ENCODE measurements at regions not wholly inside any gene's neighbourhood (a gene's known extent, or its start where the extent isn't known, plus 50 kb on each side); places are given as distances from the start of the nearest gene placed in this dataset.

GRCh38 chr16:73670836-73671820, 623.2 kb upstream of the ZFHX3 start:
- no peaks in the 10 kb centered on the region for H3K4me1 ChIP-seq
- H3K27ac ChIP-seq, result no peak overlapping the region
- in situ Hi-C loops (cut with MboI; ENCODE audit: low pct_ligation_motif_present in 1 of 4, low pct_unique_long_range_greater_than_20kb in 1 of 4, low sequenced_read_pairs in 3 of 4), result no loop called here
- DNase-seq, result no peak
- H3K27me3 ChIP-seq, result peaks cover 8% of the 10 kb centered on the region
- TF ChIP-seq EP300 (IDR thresholded peaks at IDR 0.05; ENCODE audit: low read depth) (no peak), CTCF (IDR thresholded peaks at IDR 0.05) (no peak), POLR2AphosphoS5 (IDR thresholded peaks at IDR 0.05) (no peak), POLR2A (IDR thresholded peaks at IDR 0.05) (no peak)
- intact Hi-C loops (cut with DNase I; ENCODE audit: low total_unique reads), result loop anchor here (10.0 kb wide), 1 partner anchor 144 kb away; no protein-coding TSS in a partner anchor
- H3K9me3 ChIP-seq, result no peaks in the 10 kb centered on the region
- H3K36me3 ChIP-seq, result no peaks in the 10 kb centered on the region
- H3K4me3 ChIP-seq, result no peak overlapping the region
- 52 to 53% methylated on average over 9 to 11 of the region's 11 CpGs for WGBS, 2 donors (ENCODE audit: low coverage in 1 of 2)

- intact Hi-C loops (cut with DNase I; ENCODE audit: low total_unique reads), result loop anchor here (10.0 kb wide), 1 partner anchor 145 kb away; no protein-coding TSS in a partner anchor
- Histone ChIP-seq H3K9me3 (no peaks in the 10 kb centered on the region), H3K4me1 (no peaks in the 10 kb centered on the region), H3K4me3 (no peak overlapping the region), H3K36me3 (no peaks in the 10 kb centered on the region), H3K27ac (no peak overlapping the region), H3K27me3 (peaks cover 8% of the 10 kb centered on the region)
- no peak for DNase-seq
- no peak for TF ChIP-seq POLR2AphosphoS5 (IDR thresholded peaks at IDR 0.05)
- TF ChIP-seq EP300 (IDR thresholded peaks at IDR 0.05; ENCODE audit: low read depth), result no peak
- no peak for TF ChIP-seq POLR2A (IDR thresholded peaks at IDR 0.05)
- TF ChIP-seq CTCF (IDR thresholded peaks at IDR 0.05), result no peak
- in situ Hi-C loops (cut with MboI; ENCODE audit: low pct_ligation_motif_present in 1 of 4, low pct_unique_long_range_greater_than_20kb in 1 of 4, low sequenced_read_pairs in 3 of 4), result no loop called here
- WGBS, 2 donors (ENCODE audit: low coverage in 1 of 2), result 34 to 63% methylated on average over 3 to 4 of the region's 4 CpGs
Observed at GRCh38 chr16:73669535-73670274, 621.8 kb upstream of the ZFHX3 start.

- no peak for DNase-seq
- H3K4me1 ChIP-seq, result no peaks in the 10 kb centered on the region
- TF ChIP-seq EP300 (IDR thresholded peaks at IDR 0.05; ENCODE audit: low read depth), result no peak
- TF ChIP-seq POLR2AphosphoS5 (IDR thresholded peaks at IDR 0.05), result no peak
- no peak for TF ChIP-seq CTCF (IDR thresholded peaks at IDR 0.05)
- TF ChIP-seq POLR2A (IDR thresholded peaks at IDR 0.05), result no peak
- no peak overlapping the region for H3K4me3 ChIP-seq
- H3K27me3 ChIP-seq, result no peaks in the 10 kb centered on the region
- H3K9me3 ChIP-seq, result no peaks in the 10 kb centered on the region
- WGBS, 2 donors (ENCODE audit: low coverage in 1 of 2), result 52% methylated on average over 2 of the region's 2 CpGs
- intact Hi-C loops (cut with DNase I; ENCODE audit: low total_unique reads), result no loop called here
- in situ Hi-C loops (cut with MboI; ENCODE audit: low pct_ligation_motif_present in 1 of 4, low pct_unique_long_range_greater_than_20kb in 1 of 4, low sequenced_read_pairs in 3 of 4), result no loop called here
- H3K27ac ChIP-seq, result no peak overlapping the region
- no peaks in the 10 kb centered on the region for H3K36me3 ChIP-seq
Observed at GRCh38 chr16:73663720-73664119, 615.8 kb upstream of the ZFHX3 start.

GRCh38 chr16:73636196-73636595, 588.3 kb upstream of the ZFHX3 start:
- no peaks in the 10 kb centered on the region for H3K27me3 ChIP-seq
- H3K36me3 ChIP-seq, result no peaks in the 10 kb centered on the region
- TF ChIP-seq EP300 (IDR thresholded peaks at IDR 0.05; ENCODE audit: low read depth), result no peak
- TF ChIP-seq POLR2AphosphoS5 (IDR thresholded peaks at IDR 0.05), result no peak
- TF ChIP-seq CTCF (IDR thresholded peaks at IDR 0.05), result no peak
- no peak for TF ChIP-seq POLR2A (IDR thresholded peaks at IDR 0.05)
- no peaks in the 10 kb centered on the region for H3K4me1 ChIP-seq
- 77 to 82% methylated on average over 2 of the region's 2 CpGs for WGBS, 2 donors (ENCODE audit: low coverage in 1 of 2)
- in situ Hi-C loops (cut with MboI; ENCODE audit: low pct_ligation_motif_present in 1 of 4, low pct_unique_long_range_greater_than_20kb in 1 of 4, low sequenced_read_pairs in 3 of 4), result no loop called here
- H3K4me3 ChIP-seq, result no peak overlapping the region
- no peaks in the 10 kb centered on the region for H3K9me3 ChIP-seq
- DNase-seq, result no peak
- intact Hi-C loops (cut with DNase I; ENCODE audit: low total_unique reads), result no loop called here
- H3K27ac ChIP-seq, result no peak overlapping the region
